DND-41 (cell line): ENCODE measurements at regions not wholly inside any gene's neighbourhood (a gene's known extent, or its start where the extent isn't known, plus 50 kb on each side); places are given as distances from the start of the nearest gene placed in this dataset.

Source experiments
- EZH2 ChIP-seq: IDR thresholded peaks from 3 replicates; pipeline ENCODE4 v1.6.1; 2012; ENCODE audit warnings: borderline replicate concordance, low read depth, mild to moderate bottlenecking, moderate library complexity, low read length, inconsistent platforms; ENCODE audit not compliant: severe bottlenecking
- TF ChIP-seq, protein P1 (sequence below): IDR thresholded peaks from 2 replicates; pipeline ENCODE4 v1.5.1; 2012; ENCODE audit warnings: borderline replicate concordance, low read length, moderate library complexity, mild to moderate bottlenecking; ENCODE audit not compliant: poor library complexity, severe bottlenecking; ENCODE audit errors: extremely low read depth

DNA sequence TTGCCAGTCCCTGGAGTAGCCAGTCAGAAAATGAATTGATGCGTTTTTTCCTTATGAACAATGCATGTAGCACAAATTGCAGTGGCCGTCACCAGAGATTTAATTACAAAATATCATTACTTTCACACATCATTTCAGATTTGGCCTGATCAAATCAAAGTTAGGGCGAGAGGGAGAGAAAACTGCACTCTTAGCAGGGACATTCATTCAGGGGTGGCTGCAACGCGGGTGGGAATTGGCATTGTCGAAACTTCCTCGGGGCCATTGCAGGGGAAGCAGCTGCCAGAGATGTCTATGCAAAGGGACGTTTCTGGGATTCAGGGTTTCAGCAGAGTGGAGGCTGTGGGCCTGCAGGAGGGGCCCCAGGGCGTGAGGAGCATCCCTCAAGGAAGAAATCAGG, 76.5 kb upstream of the TOP1 start:
- TF ChIP-seq, protein P1, sequence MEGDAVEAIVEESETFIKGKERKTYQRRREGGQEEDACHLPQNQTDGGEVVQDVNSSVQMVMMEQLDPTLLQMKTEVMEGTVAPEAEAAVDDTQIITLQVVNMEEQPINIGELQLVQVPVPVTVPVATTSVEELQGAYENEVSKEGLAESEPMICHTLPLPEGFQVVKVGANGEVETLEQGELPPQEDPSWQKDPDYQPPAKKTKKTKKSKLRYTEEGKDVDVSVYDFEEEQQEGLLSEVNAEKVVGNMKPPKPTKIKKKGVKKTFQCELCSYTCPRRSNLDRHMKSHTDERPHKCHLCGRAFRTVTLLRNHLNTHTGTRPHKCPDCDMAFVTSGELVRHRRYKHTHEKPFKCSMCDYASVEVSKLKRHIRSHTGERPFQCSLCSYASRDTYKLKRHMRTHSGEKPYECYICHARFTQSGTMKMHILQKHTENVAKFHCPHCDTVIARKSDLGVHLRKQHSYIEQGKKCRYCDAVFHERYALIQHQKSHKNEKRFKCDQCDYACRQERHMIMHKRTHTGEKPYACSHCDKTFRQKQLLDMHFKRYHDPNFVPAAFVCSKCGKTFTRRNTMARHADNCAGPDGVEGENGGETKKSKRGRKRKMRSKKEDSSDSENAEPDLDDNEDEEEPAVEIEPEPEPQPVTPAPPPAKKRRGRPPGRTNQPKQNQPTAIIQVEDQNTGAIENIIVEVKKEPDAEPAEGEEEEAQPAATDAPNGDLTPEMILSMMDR = no peak
- TF ChIP-seq EZH2 = no peak
